HS-5 (cell line): ENCODE measurements at regions not wholly inside any gene's neighbourhood (a gene's known extent, or its start where the extent isn't known, plus 50 kb on each side); places are given as distances from the start of the nearest gene placed in this dataset.
"Not testable (repeated sequence)": the region's sequence is repeated elsewhere in the genome, so short reads cannot be mapped to it uniquely, and the experiment has no call there.

Experiments
- DNase-seq: peaks from one replicate; pipeline ENCODE4 v3.0.0-alpha.2; 2012; ENCODE audit warnings: low read depth

DNA sequence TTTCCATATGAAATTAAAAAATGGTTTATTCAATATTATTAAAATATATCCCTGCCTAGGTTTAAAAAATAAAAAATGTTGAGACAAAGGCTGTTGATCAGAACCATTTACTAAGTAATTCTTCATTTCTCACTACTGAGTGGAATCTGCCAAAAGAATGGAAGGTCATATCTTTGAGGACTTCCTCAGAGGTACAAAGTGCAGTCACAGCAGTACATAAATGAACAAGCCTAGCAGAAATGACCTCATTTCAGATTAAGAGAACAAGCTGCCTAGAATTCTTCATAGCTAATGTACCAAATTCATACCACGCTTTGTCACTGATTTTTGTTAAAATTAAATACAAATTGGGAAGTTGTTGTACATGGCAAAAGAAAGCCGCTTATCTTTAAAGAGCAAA lies 318.9 kb upstream of the TFPI start:
- no peak for DNase-seq

- DNase-seq, result no peak
Observed at GRCh38 chr2:187874786-187875185, 320.6 kb upstream of the TFPI start.

DNA sequence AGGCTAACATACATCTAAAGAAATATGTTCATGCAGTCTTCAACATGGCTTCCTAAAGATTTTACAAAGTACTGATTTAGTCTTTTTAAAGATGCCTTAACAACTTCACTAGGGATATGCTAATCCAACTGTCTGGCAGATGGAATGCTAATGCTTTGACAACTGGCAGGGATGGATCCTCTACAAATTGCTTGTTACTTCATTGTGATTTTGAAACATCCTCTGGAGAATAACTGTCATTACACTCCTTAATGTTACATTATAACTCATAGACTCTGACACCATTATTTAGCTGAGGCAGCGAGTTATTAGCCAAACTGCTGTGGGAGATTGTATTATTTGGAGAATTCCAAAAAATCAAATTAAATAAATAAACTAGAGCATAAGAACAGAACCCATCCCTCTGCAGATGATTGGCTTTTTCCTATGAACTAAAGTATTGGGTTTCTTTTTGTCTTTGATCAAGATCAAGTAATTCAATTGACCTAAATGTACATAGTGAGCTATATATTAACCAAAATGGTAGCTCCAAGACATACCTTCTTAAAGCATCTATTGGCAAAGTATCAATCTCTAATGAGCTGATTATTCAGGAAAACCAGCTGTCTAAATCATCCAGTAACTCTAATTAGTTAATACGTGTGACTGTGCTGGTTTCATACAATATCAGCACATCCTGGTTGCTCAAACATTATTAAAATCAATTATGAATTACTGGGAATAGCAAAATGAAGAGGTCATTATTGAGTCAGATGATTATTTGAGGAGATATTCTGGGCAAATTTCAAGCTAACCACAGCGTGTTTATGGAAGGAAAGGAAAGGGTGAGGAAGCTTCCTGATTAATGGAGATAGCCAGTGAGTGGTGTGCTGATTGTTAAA lies 321.3 kb upstream of the TFPI start:
- no peak for DNase-seq

DNA sequence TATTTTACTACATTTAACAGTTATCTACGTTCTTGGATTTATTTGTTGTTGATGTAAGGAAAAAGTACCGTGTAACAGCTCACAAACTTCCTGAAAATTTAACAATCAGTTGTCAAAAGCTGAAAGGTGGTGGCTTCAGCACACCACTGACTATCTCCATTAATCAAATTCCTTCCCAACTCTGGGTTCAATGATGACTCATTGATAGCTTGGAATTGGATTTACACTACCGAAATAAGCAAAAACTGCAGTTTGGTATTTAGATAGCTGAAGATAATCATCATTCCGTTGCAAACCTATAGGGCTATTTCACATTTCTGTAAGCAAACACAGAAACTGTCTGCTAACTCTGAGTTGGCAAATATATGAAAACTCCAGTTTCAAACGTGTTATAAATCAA lies 322.3 kb upstream of the TFPI start:
- DNase-seq, result no peak

GRCh38 chr2:187877391-187877790 lies 323.2 kb upstream of the TFPI start:
- no peak for DNase-seq

GRCh38 chr2:187878112-187878511 lies 323.9 kb upstream of the TFPI start:
- DNase-seq, result no peak

- no peak for DNase-seq
Observed at GRCh38 chr2:187879491-187879890, 325.3 kb upstream of the TFPI start.

DNA sequence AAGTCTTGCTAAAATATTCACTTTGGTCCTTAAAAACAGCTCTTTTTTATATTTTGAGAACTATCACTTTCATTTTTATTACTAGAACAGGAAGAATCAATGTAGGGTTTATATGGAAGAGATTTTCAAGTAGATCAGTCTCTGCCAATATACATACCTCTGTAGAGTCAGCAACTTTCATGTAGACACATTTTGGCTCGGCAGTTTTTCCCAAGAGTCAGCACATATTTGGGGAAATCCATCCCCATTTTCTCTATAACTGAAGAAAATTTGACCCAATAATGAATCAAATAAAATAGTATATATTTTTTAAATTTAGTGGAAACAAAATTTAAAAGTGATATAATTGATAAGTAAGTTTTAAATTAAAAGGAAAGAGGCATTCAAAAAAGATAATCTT lies 329.8 kb upstream of the TFPI start:
- DNase-seq, result no peak

- no peak for DNase-seq
Observed at GRCh38 chr2:187890690-187891089, 336.5 kb upstream of the TFPI start.

DNA sequence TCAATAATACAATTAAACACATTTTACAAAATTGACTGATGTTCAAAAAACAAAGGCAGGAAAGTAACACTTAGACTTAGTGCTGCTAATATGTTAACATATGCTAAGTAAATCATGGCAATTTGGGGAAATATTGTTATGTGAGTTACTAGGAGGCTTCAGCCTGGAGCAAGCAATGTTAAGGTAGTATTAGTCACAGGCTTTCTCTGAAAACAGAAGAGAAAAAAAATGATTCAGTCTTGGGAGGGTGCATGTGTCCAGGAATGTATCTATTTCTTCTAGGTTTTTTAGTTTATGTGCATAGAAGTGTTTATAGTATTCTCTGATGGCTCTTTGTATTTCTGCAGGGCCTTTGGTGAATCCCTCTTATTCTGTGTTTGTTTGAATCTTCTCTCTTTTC lies 345.8 kb upstream of the TFPI start:
- DNase-seq, result no peak

GRCh38 chr2:187906021-187906420 lies 351.8 kb upstream of the TFPI start:
- DNase-seq, result no peak

DNA sequence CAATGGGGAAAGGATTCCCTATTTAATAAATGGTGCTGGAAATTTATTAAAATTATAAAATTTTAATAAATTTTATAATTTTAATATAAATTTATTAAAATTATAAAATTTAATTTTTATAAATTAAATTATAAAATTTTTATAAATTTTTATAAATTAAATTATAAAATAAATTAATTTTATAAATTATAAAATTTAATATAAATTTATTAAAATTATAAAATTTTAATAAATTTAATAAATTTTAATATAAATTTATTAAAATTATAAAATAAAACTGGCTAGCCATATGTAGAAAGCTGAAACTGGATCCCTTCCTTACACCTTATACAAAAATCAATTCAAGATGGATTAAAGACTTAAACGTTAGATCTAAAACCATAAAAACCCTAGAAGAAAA lies 356.7 kb upstream of the TFPI start:
- DNase-seq, result not testable (repeated sequence)

- no peak for DNase-seq
Observed at GRCh38 chr2:187912950-187913349, 358.7 kb upstream of the TFPI start.

DNA sequence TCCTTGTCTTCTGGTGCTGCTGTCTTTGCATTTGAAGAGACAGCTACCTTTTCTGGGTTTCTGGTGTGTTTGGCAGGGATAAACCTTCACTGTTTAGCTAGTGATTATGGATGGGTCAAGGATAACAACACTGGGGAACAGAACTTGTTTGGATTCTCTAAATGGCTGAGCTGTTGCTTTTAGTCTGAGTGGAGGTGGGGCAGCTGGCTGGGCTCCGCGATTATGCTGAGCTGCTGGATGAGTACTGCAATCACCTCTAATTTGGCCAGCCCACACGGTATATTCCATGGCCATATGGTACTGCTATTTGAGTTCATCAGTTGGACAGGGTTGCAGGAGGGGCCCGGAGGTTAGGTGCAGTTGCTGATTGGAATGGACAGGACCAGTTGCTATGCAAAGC lies 361.6 kb upstream of the TFPI start:
- DNase-seq, result no peak

DNA sequence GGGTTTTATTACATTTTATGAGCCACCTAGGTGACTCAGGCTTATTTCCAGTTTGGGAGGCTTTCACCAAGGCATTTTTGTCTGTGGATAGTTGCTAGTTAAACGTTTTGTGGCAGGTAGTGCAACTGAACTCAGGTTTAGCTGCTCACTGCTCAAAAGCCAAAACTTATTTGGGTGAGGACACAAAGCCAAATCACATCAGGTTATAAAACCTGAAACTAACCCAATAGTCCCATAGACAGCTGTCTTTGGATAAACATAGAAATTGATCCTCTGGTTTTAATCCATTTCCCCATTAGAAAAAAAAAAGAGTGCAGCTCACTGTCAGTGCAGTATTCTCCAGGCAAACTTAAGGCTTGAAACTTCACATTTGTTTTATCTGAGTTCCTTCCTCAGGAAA lies 362.6 kb upstream of the TFPI start:
- DNase-seq, result no peak

GRCh38 chr2:187917535-187917934 lies 363.3 kb upstream of the TFPI start:
- DNase-seq, result no peak

- DNase-seq, result no peak
Observed at GRCh38 chr2:187918996-187919821, 365.0 kb upstream of the TFPI start.

DNA sequence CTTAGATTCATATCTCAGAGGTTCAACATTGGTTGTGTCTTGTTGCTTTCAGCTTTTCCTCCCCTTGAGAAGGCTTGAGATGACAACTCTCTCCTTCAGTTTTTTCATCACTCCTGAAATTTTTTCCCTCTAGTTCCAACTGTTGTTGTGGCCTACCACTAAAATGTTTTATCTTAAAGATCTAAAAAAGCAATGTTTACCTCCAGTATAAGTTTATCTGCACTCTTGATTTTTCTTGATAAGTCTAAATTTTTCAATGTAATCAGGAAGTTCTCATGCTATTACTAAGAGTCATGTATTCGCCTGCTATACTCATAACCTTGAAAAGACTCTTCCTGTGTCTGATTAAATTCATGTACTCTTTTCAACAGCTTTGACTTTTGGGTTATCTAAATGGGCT lies 366.3 kb upstream of the TFPI start:
- DNase-seq, result no peak

DNA sequence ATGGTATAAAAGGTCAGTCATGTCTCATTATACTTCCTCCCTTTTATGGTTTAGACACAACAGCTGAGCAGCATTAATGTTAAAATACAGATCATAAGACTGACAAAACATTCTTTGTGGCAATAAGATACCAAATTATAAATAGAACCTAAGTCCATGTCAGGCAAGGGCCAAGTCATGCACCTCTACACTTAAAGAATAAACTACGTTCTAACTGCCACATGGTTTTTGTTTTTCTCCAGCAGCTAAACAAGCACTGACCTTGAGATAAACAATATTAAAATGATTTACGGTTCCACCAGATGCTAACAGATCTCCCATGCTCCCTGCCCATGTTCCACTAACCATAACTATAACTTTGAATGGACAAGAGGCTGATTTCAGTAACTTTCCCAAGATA lies 368.6 kb upstream of the TFPI start:
- DNase-seq, result no peak

- DNase-seq, result no peak
Observed at GRCh38 chr2:187924293-187924692, 367.4 kb upstream of the GULP1 start.

GRCh38 chr2:187934236-187934635 lies 357.4 kb upstream of the GULP1 start:
- DNase-seq, result no peak

GRCh38 chr2:187934692-187935091 lies 357.0 kb upstream of the GULP1 start:
- no peak for DNase-seq

DNA sequence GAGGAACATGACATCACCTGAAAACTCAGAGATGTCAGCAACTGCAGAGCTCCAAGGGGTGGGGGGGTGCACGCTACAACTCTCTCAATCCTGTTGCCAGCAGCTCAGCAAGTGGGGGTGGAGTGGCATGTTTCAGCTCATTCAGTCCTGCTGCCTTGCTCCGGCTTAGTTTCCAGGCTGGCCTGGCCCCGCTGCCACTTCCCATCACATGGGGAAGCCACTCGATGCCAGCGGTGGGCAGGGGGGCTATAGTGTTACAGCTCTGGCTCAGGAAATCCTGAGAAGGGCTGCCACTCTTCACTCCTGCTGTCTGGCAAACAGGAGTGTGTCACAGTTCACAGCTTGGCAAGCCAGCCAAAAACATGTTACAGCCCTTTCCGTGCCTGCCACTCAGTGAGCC lies 356.5 kb upstream of the GULP1 start:
- no peak for DNase-seq
